HAP-1 (cell line): ENCODE measurements at regions not wholly inside any gene's neighbourhood (a gene's known extent, or its start where the extent isn't known, plus 50 kb on each side); places are given as distances from the start of the nearest gene placed in this dataset.

ENCODE experiments used
- DNase-seq, 2 experiments: peaks; one replicate each; pipeline ENCODE4 v3.0.0-alpha.2; 2016 to 2020; ENCODE audit warnings: low spot score in 2 of 2
- H3K27me3 ChIP-seq: fragments of 250-450 bp; sonication (Bioruptor Pico); 2 replicates; pipeline ENCODE4 v1.5.1; 2020; ENCODE audit warnings: low read depth, mild to moderate bottlenecking, moderate library complexity
- H3K36me3 ChIP-seq: fragments of 250-450 bp; sonication (Bioruptor Pico); replicated peaks from 2 replicates; pipeline ENCODE4 v1.5.1; 2020; ENCODE audit warnings: mild to moderate bottlenecking
- H3K4me1 ChIP-seq: fragments of 250-450 bp; sonication (Bioruptor Pico); 2 replicates; pipeline ENCODE4 v1.5.1; 2020; ENCODE audit warnings: mild to moderate bottlenecking
- H3K4me3 ChIP-seq: fragments of 250-450 bp; sonication (Bioruptor Pico); 2 replicates; pipeline ENCODE4 v1.5.1; 2020; ENCODE audit warnings: mild to moderate bottlenecking, moderate library complexity
- H3K9me3 ChIP-seq: fragments of 250-450 bp; sonication (Bioruptor Pico); 2 replicates; pipeline ENCODE4 v1.5.1; 2020; ENCODE audit warnings: mild to moderate bottlenecking, moderate library complexity
- in situ Hi-C: fragments of 300-500 bp; cut with MboI; formaldehyde crosslinking; loops from 3 replicates; pipeline ENCODE4 v1.14.3; 2020; ENCODE audit warnings: low sequenced_read_pairs, inconsistent platforms, mixed read lengths

GRCh38 chr1:199728345-199728744, 299.2 kb upstream of the NR5A2 start:
- DNase-seq = no peak
- in situ Hi-C loops = no loop called here
- Histone ChIP-seq H3K4me1 (peaks cover 12% of the 10 kb centered on the region), H3K36me3 (no peaks in the 10 kb centered on the region), H3K9me3 (no peaks in the 10 kb centered on the region), H3K27me3 (no peaks in the 10 kb centered on the region), H3K4me3 (no peak overlapping the region)

GRCh38 chr1:199733125-199733524, 294.4 kb upstream of the NR5A2 start:
- H3K4me1 ChIP-seq = no peaks in the 10 kb centered on the region
- no peak overlapping the region for H3K4me3 ChIP-seq
- in situ Hi-C loops = no loop called here
- DNase-seq = no peak
- no peaks in the 10 kb centered on the region for H3K36me3 ChIP-seq
- H3K9me3 ChIP-seq = no peaks in the 10 kb centered on the region
- no peaks in the 10 kb centered on the region for H3K27me3 ChIP-seq

- in situ Hi-C loops = no loop called here
These were observed 293.3 kb upstream of the NR5A2 start for GRCh38 chr1:199734186-199734585.

GRCh38 chr1:199735660-199736059, 291.9 kb upstream of the NR5A2 start:
- H3K9me3 ChIP-seq = no peaks in the 10 kb centered on the region
- H3K4me3 ChIP-seq = no peak overlapping the region
- no peaks in the 10 kb centered on the region for H3K4me1 ChIP-seq
- H3K36me3 ChIP-seq = no peaks in the 10 kb centered on the region
- in situ Hi-C loops = no loop called here
- no peaks in the 10 kb centered on the region for H3K27me3 ChIP-seq
- no peak for DNase-seq

More at GRCh38 chr1:199734186-199734585, 293.3 kb upstream of the NR5A2 start:
- Histone ChIP-seq H3K4me3 (no peak overlapping the region), H3K4me1 (no peaks in the 10 kb centered on the region), H3K36me3 (no peaks in the 10 kb centered on the region), H3K9me3 (no peaks in the 10 kb centered on the region), H3K27me3 (no peaks in the 10 kb centered on the region)
- no peak for DNase-seq

- no peak overlapping the region for H3K4me3 ChIP-seq
- H3K36me3 ChIP-seq = no peaks in the 10 kb centered on the region
- no peaks in the 10 kb centered on the region for H3K27me3 ChIP-seq
- no peaks in the 10 kb centered on the region for H3K9me3 ChIP-seq
- H3K4me1 ChIP-seq = no peaks in the 10 kb centered on the region
- in situ Hi-C loops = no loop called here
- DNase-seq = no peak
These were observed 290.9 kb upstream of the NR5A2 start for GRCh38 chr1:199736646-199737045.

- in situ Hi-C loops = no loop called here
- DNase-seq = no peak
These were observed 285.9 kb upstream of the NR5A2 start for GRCh38 chr1:199741586-199741985.

GRCh38 chr1:199742547-199742946, 285.0 kb upstream of the NR5A2 start:
- in situ Hi-C loops = no loop called here
- no peak for DNase-seq
- H3K27me3 ChIP-seq = no peaks in the 10 kb centered on the region
- H3K4me3 ChIP-seq = no peak overlapping the region
- H3K36me3 ChIP-seq = no peaks in the 10 kb centered on the region
- peaks cover 5% of the 10 kb centered on the region for H3K4me1 ChIP-seq
- H3K9me3 ChIP-seq = no peaks in the 10 kb centered on the region

More at GRCh38 chr1:199741586-199741985, 285.9 kb upstream of the NR5A2 start:
- no peaks in the 10 kb centered on the region for H3K9me3 ChIP-seq
- H3K4me3 ChIP-seq = no peak overlapping the region
- no peaks in the 10 kb centered on the region for H3K27me3 ChIP-seq
- peaks cover 5% of the 10 kb centered on the region for H3K4me1 ChIP-seq
- H3K36me3 ChIP-seq = no peaks in the 10 kb centered on the region

GRCh38 chr1:199743227-199743626, 284.3 kb upstream of the NR5A2 start:
- in situ Hi-C loops = no loop called here
- no peak overlapping the region for H3K4me3 ChIP-seq
- no peaks in the 10 kb centered on the region for H3K9me3 ChIP-seq
- H3K4me1 ChIP-seq = peaks cover 5% of the 10 kb centered on the region
- peak in 1 of 2 experiments; percentile 8 for DNase-seq
- no peaks in the 10 kb centered on the region for H3K27me3 ChIP-seq
- no peaks in the 10 kb centered on the region for H3K36me3 ChIP-seq

GRCh38 chr1:199746666-199747384, 280.7 kb upstream of the NR5A2 start:
- no peak for DNase-seq
- no peaks in the 10 kb centered on the region for H3K36me3 ChIP-seq
- H3K27me3 ChIP-seq = no peaks in the 10 kb centered on the region
- in situ Hi-C loops = no loop called here
- H3K4me1 ChIP-seq = peaks cover 5% of the 10 kb centered on the region
- no peak overlapping the region for H3K4me3 ChIP-seq
- no peaks in the 10 kb centered on the region for H3K9me3 ChIP-seq

- Histone ChIP-seq H3K4me1 (peaks cover 5% of the 10 kb centered on the region), H3K27me3 (no peaks in the 10 kb centered on the region), H3K36me3 (no peaks in the 10 kb centered on the region), H3K4me3 (no peak overlapping the region), H3K9me3 (no peaks in the 10 kb centered on the region)
- no peak for DNase-seq
- in situ Hi-C loops = no loop called here
These were observed 279.5 kb upstream of the NR5A2 start for GRCh38 chr1:199747984-199748383.

- H3K36me3 ChIP-seq = no peaks in the 10 kb centered on the region
- H3K9me3 ChIP-seq = no peaks in the 10 kb centered on the region
- H3K4me3 ChIP-seq = no peak overlapping the region
- DNase-seq = no peak
- in situ Hi-C loops = no loop called here
- no peaks in the 10 kb centered on the region for H3K27me3 ChIP-seq
- no peaks in the 10 kb centered on the region for H3K4me1 ChIP-seq
These were observed 276.0 kb upstream of the NR5A2 start for GRCh38 chr1:199751506-199751905.

- Histone ChIP-seq H3K36me3 (no peaks in the 10 kb centered on the region), H3K4me1 (no peaks in the 10 kb centered on the region), H3K27me3 (no peaks in the 10 kb centered on the region), H3K9me3 (no peaks in the 10 kb centered on the region), H3K4me3 (no peak overlapping the region)
- DNase-seq = no peak
- in situ Hi-C loops = no loop called here
These were observed 275.4 kb upstream of the NR5A2 start for GRCh38 chr1:199751962-199752687.

GRCh38 chr1:199752688-199753027, 274.9 kb upstream of the NR5A2 start:
- Histone ChIP-seq H3K36me3 (no peaks in the 10 kb centered on the region), H3K4me1 (no peaks in the 10 kb centered on the region), H3K27me3 (no peaks in the 10 kb centered on the region), H3K4me3 (no peak overlapping the region), H3K9me3 (no peaks in the 10 kb centered on the region)
- DNase-seq = no peak
- in situ Hi-C loops = no loop called here

GRCh38 chr1:199753513-199753912, 274.0 kb upstream of the NR5A2 start:
- no peaks in the 10 kb centered on the region for H3K4me1 ChIP-seq
- H3K4me3 ChIP-seq = no peak overlapping the region
- H3K9me3 ChIP-seq = no peaks in the 10 kb centered on the region
- H3K36me3 ChIP-seq = no peaks in the 10 kb centered on the region
- H3K27me3 ChIP-seq = no peaks in the 10 kb centered on the region
- no peak for DNase-seq
- in situ Hi-C loops = no loop called here
